LNCAP (cell line): ENCODE measurements at regions not wholly inside any gene's neighbourhood (a gene's known extent, or its start where the extent isn't known, plus 50 kb on each side); places are given as distances from the start of the nearest gene placed in this dataset.

Experiments used
- TF ChIP-seq, protein P1 (sequence below): fragments of 450-650 bp; IDR thresholded peaks from 2 replicates; pipeline ENCODE4 v1.5.1; 2017; ENCODE audit warnings: mild to moderate bottlenecking

DNA sequence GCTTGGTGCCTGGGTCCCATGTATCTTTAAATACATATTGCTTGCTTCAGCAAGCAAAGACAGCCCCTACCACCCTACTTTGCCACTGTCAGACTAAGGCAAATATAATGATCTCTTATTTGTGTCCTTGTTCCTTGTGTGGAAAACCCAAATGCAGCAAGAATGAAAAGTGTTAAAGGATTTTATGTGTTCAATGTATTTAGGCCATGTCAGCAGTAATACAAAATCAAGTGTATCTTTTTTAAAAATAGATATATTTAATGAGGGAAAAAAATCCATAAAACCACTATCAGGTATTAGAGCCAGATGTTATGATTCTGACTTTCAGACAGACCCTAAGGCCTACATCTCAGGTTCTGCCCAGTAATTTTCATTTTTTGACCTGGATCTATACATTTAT is 374.5 kb downstream of the SEC14L1 start:
- TF ChIP-seq, protein P1, sequence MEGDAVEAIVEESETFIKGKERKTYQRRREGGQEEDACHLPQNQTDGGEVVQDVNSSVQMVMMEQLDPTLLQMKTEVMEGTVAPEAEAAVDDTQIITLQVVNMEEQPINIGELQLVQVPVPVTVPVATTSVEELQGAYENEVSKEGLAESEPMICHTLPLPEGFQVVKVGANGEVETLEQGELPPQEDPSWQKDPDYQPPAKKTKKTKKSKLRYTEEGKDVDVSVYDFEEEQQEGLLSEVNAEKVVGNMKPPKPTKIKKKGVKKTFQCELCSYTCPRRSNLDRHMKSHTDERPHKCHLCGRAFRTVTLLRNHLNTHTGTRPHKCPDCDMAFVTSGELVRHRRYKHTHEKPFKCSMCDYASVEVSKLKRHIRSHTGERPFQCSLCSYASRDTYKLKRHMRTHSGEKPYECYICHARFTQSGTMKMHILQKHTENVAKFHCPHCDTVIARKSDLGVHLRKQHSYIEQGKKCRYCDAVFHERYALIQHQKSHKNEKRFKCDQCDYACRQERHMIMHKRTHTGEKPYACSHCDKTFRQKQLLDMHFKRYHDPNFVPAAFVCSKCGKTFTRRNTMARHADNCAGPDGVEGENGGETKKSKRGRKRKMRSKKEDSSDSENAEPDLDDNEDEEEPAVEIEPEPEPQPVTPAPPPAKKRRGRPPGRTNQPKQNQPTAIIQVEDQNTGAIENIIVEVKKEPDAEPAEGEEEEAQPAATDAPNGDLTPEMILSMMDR, result no peak

DNA sequence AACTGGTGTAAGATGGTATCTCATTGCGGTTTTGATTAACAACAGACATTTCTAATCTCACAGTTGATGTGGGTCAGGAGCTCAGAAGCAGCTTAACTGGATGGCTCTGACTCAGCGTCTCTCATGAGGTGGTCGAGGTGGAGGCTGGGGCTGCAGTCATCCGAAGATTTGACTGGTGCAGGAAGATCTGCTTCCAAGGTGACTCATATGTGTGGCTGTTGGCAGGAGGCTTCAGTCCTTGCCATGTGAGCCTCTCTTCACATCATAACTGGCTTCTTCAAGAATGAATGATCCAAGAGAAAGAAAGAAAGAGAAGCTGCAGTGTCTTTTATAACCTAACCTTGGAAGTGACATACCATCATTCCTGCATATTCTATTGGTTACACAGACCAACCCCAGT is 376.1 kb downstream of the SEC14L1 start:
- TF ChIP-seq, protein P1, result no peak

DNA sequence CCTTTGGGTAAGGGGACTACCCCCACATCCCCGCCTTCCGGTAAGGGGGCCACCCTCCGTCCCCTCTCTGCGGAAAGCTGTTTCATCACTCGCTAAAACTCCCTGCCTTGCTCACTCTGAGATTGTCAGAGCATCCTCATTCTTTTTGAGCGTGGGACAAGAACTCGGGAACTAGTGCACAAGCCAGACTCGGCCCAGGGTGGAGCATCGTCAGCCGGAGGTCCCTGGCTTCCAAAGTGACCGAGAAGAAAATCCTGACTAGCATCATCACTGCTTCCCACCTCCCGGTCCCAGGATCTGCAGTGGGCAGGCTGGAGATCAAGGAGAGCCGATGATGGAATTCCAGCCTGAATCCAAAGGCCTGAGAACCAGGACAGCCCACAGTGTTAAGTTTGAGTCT is 380.3 kb downstream of the SEC14L1 start:
- TF ChIP-seq, protein P1, result no peak

DNA sequence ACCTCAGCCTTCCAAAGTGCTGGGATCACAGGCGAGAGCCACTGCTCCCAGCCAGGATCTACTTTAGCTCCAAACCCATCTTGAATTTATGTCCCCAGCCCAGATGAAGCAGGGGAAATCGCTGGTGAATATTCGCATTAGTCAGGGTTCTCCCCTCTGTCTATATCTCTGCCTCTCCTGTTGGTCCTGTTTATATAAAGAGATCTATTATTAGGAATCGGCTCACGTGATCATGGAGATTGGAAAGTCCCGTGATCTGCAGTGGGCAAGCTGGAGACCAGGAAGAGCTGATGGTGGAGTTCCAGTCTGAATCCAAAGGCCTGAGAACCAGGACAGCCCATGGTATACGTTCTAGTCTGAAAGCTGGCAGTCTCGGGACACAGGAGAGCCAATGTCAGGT is 382.8 kb downstream of the SEC14L1 start:
- TF ChIP-seq, protein P1, result no peak

DNA sequence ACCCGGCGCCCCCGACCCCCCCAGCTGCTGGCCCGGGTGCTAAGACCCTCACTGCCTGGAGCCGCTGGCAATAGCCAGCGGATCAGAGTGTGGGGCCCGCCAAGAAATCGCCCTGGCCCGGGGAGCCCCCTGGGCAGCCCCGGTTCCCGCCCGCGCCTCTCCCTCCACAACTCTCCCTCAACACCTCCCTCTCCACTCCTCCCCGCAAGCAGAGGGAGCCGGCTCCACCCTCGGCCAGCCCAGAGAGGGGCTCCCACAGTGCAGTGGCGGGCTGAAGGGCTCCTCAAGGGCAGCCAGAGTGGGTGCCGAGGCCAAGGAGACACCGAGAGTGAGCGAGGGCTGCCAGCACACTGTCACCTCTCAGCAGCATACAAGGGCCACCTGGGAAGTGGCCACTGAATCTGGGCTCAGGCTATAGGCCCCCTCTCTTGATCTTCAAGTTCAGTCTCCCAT is 385.5 kb downstream of the SEC14L1 start:
- TF ChIP-seq, protein P1, result no peak

DNA sequence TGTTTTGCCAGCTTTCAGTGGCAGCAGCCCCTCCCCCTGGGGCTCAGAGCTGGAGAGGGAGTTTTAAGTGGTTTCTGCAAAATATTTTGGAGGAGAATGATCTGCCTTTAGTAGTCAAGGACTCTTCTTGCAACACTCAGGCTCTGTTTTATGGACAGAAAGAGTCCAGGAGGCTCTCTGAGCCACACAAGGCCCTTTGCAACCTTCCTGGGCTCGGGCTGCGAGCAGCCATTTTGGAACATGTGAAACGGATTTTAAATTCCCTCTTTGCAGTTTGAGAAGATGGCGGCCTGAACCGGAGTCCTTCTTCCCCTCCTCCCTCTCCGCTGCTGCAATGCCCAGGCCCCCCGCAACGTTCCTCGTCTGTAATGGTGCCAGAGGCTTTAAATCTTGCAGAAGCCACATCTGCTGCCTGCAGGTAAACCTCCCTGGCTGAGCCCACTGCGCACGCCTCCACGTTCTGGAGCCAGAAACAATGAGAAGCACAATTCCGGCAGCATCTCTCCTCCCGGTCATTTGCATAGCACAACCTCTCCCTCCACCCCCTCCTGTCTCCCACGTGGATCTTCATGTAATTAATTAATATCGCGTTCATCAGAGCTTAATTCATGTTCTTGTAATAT is 386.1 kb downstream of the SEC14L1 start:
- TF ChIP-seq, protein P1, result no peak

DNA sequence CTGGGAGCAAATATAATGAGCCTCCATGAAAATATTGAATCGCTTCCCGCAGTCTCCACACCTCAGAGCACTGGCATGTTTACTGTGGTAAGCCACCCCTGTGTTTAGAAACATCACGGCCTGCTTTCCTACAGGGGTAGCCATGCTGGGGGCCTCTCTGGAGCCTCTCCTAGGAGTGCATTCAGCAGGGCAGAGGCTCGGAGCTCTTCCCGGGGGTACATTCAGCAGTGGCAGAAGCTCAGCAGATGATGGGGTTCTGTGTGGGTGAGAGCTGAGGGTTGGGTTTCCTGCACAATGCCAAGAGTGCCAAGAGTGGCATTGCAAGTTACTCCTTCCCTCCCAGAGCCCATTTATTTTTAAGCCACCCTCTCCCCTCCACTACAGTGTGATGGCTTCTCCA is 386.6 kb downstream of the SEC14L1 start:
- TF ChIP-seq, protein P1, result no peak
